Thyroid gland (tissue), 4 donors: ENCODE measurements at regions not wholly inside any gene's neighbourhood (a gene's known extent, or its start where the extent isn't known, plus 50 kb on each side); places are given as distances from the start of the nearest gene placed in this dataset.

Experiments used
- DNase-seq, 2 donors: peaks; one replicate each; pipeline ENCODE4 v3.0.0-alpha.2; 2019
- H3K27ac ChIP-seq, 3 donors: fragments of 200-600 bp; sonication (generic); 1 replicate in 2 of 3; 2 replicates in 1 of 3; pipeline ENCODE4 v1.5.1; 2016 to 2019; ENCODE audit warnings: mild to moderate bottlenecking in 1 of 3, moderate library complexity in 1 of 3
- H3K27me3 ChIP-seq: fragments of 200-600 bp; sonication (generic); one replicate; pipeline ENCODE4 v1.5.1; 2019
- H3K36me3 ChIP-seq, 2 donors: fragments of 200-600 bp; sonication (generic); one replicate each; pipeline ENCODE4 v1.5.1; 2016 to 2019
- H3K4me1 ChIP-seq, 2 donors: fragments of 200-600 bp; sonication (generic); one replicate each; pipeline ENCODE4 v1.5.1; 2017 to 2019
- H3K4me3 ChIP-seq, 3 donors: fragments of 200-600 bp; sonication (generic); replicated peaks in 1 of 3; 1 replicate in 2 of 3; 2 replicates in 1 of 3; pipeline ENCODE4 v1.5.1; 2016; ENCODE audit warnings: mild to moderate bottlenecking in 1 of 3
- H3K9me3 ChIP-seq: fragments of 200-600 bp; sonication (generic); one replicate; pipeline ENCODE4 v1.5.1; 2017
- POLR2A ChIP-seq, 2 donors: fragments of 450-650 bp; IDR thresholded peaks; one replicate each; pipeline ENCODE4 v1.6.1; 2017; ENCODE audit warnings: antibody characterized with exemption in 2 of 2, mild to moderate bottlenecking in 2 of 2, moderate library complexity in 1 of 2
- WGBS, 2 donors: methylation state at CpG; one replicate each; pipeline ENCODE4 v1.1.5; 2017; 5-methylcytosine and 5-hydroxymethylcytosine counted together
- intact Hi-C: fragments of 100-400 bp; cut with DNase I; formaldehyde crosslinking; loops from one replicate; pipeline ENCODE4 v1.15.1; 2023
- TF ChIP-seq, protein P1 (sequence below), 6 experiments: fragments of 200-600 bp in 3 of 6; fragments of 450-650 bp in 3 of 6; sonication (generic) in 3 of 6; IDR thresholded peaks; one replicate each; pipeline ENCODE4 v1.5.1; 2016 to 2019; ENCODE audit warnings: antibody characterized with exemption in 6 of 6, mild to moderate bottlenecking in 2 of 6, inconsistent platforms in 1 of 6, moderate library complexity in 1 of 6

DNA sequence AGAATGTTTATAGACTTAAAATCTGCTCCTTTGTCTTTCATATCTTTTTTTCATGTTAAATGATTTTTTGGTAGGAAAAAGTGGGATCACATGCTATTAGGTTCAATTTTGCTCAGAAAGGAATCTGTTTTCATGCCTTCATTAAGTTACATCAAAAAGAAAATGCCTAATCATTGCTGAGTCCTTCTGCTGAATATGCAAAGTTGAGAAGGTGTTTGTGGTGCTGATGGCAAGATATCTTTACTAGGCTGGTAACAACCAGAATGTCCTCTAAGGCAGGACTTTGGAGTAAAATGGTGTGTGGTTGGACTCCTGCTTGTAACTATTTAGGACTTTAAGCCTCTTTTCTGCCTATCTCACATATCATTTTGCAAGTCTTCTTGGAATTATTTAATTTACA is 88.3 kb downstream of the TRIB2 start:
- DNase-seq, result no peak
- intact Hi-C loops, result no loop called here
- TF ChIP-seq, protein P1, sequence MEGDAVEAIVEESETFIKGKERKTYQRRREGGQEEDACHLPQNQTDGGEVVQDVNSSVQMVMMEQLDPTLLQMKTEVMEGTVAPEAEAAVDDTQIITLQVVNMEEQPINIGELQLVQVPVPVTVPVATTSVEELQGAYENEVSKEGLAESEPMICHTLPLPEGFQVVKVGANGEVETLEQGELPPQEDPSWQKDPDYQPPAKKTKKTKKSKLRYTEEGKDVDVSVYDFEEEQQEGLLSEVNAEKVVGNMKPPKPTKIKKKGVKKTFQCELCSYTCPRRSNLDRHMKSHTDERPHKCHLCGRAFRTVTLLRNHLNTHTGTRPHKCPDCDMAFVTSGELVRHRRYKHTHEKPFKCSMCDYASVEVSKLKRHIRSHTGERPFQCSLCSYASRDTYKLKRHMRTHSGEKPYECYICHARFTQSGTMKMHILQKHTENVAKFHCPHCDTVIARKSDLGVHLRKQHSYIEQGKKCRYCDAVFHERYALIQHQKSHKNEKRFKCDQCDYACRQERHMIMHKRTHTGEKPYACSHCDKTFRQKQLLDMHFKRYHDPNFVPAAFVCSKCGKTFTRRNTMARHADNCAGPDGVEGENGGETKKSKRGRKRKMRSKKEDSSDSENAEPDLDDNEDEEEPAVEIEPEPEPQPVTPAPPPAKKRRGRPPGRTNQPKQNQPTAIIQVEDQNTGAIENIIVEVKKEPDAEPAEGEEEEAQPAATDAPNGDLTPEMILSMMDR (IDR thresholded peaks at IDR 0.05), result no peak
- TF ChIP-seq POLR2A (IDR thresholded peaks at IDR 0.05), result no peak
- no peaks in the 10 kb centered on the region for H3K27me3 ChIP-seq
- H3K36me3 ChIP-seq, result no peaks in the 10 kb centered on the region
- no peaks in the 10 kb centered on the region for H3K4me1 ChIP-seq
- H3K27ac ChIP-seq, result no peak overlapping the region
- H3K9me3 ChIP-seq, result no peaks in the 10 kb centered on the region
- H3K4me3 ChIP-seq, result no peak overlapping the region

DNA sequence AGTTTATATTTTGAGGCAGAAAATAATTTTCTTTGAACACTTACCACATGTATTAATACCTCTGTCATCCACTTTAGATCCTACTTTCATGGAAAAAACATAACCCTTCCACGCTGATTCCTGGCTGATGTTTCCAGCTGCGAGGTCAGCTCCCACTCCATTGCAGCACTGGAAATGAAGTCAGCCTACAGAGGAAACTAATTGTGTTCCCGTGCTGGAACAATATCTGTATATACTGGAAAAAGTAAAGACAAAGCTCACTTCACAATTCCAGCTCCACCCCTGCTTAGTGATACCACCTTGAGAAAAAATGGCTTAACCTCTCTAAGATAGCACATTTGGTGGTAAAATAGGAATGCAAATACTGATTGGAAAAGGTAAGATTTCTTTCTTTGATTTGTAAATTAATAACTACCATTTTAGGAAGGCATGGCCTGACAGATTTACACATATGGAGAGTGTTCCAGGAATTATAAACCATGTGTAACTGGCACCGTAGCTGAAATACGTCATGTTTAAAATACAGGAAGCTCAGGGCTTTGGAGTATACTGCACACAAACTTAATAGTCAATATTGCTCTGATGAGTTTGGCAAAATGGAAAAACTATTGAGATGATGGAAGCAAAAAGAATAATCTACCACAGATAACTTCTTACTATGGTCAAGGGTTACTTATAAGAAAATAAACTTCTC is 90.0 kb downstream of the TRIB2 start:
- H3K4me1 ChIP-seq, result no peaks in the 10 kb centered on the region
- 73 to 77% methylated on average over 5 of the region's 5 CpGs for WGBS, 2 donors
- TF ChIP-seq, protein P1 (IDR thresholded peaks at IDR 0.05), result no peak
- no peak for TF ChIP-seq POLR2A (IDR thresholded peaks at IDR 0.05)
- no peaks in the 10 kb centered on the region for H3K9me3 ChIP-seq
- no peaks in the 10 kb centered on the region for H3K36me3 ChIP-seq
- DNase-seq, result no peak
- H3K27ac ChIP-seq, result peak overlapping the region in 1 of 3 donors; percentile 16
- intact Hi-C loops, result no loop called here
- no peak overlapping the region for H3K4me3 ChIP-seq
- H3K27me3 ChIP-seq, result no peaks in the 10 kb centered on the region

DNA sequence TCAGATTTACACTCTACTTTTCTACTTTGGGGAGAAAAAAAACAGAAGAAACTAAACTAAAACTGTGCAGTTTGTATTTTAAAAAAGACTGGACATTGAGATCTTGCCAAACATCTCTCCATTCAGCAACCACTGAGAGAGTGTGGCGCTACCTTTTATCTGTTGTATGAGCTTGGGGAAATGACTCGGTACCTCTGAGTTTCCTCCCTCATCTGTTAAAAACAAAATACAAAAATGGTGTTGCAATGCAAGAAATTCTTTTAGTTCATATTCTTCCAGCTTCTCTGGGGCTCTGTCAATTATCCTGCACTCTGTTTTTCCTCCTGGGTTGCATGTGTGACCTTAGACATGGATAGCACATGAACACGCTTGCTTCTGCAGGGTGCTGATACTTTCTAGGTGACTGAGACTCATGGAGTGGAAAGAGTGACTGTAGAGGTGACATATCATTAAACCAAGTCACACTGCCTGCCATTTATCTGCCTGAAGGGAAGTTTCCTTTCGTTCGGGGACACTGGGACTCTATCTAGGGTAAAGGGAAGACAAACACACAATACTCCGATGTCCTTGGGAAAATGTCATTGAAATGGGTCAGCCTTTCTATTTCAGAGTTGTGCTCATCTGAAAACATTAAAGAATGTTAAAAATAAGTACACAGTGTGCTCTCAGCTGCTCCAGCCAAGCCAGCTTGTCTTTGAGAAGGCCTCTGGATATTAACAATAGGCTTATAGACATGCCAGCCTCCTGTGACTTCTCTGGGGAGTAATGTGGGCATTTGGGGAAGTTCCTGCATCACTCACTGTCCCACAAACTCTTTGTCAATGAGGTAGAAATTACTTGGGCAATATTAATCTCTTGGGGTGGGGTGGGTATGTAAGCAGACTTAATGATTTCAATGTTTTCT is 91.4 kb downstream of the TRIB2 start:
- H3K27ac ChIP-seq, result peak overlapping the region; percentile 21 to 66 (median 64)

GRCh38 chr2:12809526-12809925 is 92.8 kb downstream of the TRIB2 start:
- H3K4me3 ChIP-seq, result no peak overlapping the region
- intact Hi-C loops, result no loop called here
- no peaks in the 10 kb centered on the region for H3K36me3 ChIP-seq
- TF ChIP-seq, protein P1 (IDR thresholded peaks at IDR 0.05), result no peak
- no peak for TF ChIP-seq POLR2A (IDR thresholded peaks at IDR 0.05)
- 63% methylated on average over 4 of the region's 4 CpGs for WGBS, 2 donors
- no peaks in the 10 kb centered on the region for H3K4me1 ChIP-seq
- peak overlapping the region in 2 of 3 donors; percentile 64 to 66 for H3K27ac ChIP-seq
- H3K9me3 ChIP-seq, result no peaks in the 10 kb centered on the region
- H3K27me3 ChIP-seq, result no peaks in the 10 kb centered on the region
- DNase-seq, result no peak

More for the DNA sequence above, 91.4 kb downstream of the TRIB2 start:
- H3K9me3 ChIP-seq, result no peaks in the 10 kb centered on the region
- intact Hi-C loops, result no loop called here
- no peaks in the 10 kb centered on the region for H3K27me3 ChIP-seq
- H3K36me3 ChIP-seq, result no peaks in the 10 kb centered on the region
- no peak for DNase-seq
- 75 to 77% methylated on average over 6 of the region's 6 CpGs for WGBS, 2 donors
- TF ChIP-seq, protein P1 (IDR thresholded peaks at IDR 0.05), result no peak
- TF ChIP-seq POLR2A (IDR thresholded peaks at IDR 0.05), result no peak
- no peaks in the 10 kb centered on the region for H3K4me1 ChIP-seq
- H3K4me3 ChIP-seq, result no peak overlapping the region

GRCh38 chr2:12811916-12812315 is 95.2 kb downstream of the TRIB2 start:
- no peaks in the 10 kb centered on the region for H3K27me3 ChIP-seq
- H3K9me3 ChIP-seq, result no peaks in the 10 kb centered on the region
- H3K4me1 ChIP-seq, result no peaks in the 10 kb centered on the region
- intact Hi-C loops, result no loop called here
- no peak for DNase-seq
- no peaks in the 10 kb centered on the region for H3K36me3 ChIP-seq
- H3K27ac ChIP-seq, result no peak overlapping the region
- no peak overlapping the region for H3K4me3 ChIP-seq
- no peak for TF ChIP-seq POLR2A (IDR thresholded peaks at IDR 0.05)
- TF ChIP-seq, protein P1 (IDR thresholded peaks at IDR 0.05), result no peak
